Stomach (tissue), 4 donors: ENCODE measurements at regions not wholly inside any gene's neighbourhood (a gene's known extent, or its start where the extent isn't known, plus 50 kb on each side); places are given as distances from the start of the nearest gene placed in this dataset.

ENCODE experiments used
- EP300 ChIP-seq: sonication (generic); formaldehyde crosslinking; IDR thresholded peaks from one replicate; pipeline ENCODE4 v1.6.1; 2017; ENCODE audit warnings: antibody characterized with exemption
- POLR2A ChIP-seq, 4 donors: fragments of 450-650 bp; IDR thresholded peaks; one replicate each; pipeline ENCODE4 v1.6.1; 2016; ENCODE audit warnings: antibody characterized with exemption in 4 of 4, control low read depth in 2 of 4, mild to moderate bottlenecking in 1 of 4, moderate library complexity in 1 of 4
- POLR2AphosphoS5 ChIP-seq, 3 donors: sonication (generic); formaldehyde crosslinking; IDR thresholded peaks; one replicate each; pipeline ENCODE4 v1.6.1; 2016; ENCODE audit warnings: antibody characterized with exemption in 3 of 3
- TF ChIP-seq, protein P1 (sequence below), 7 experiments: fragments of 450-650 bp in 4 of 7; fragments of 200-600 bp in 3 of 7; sonication (generic) in 3 of 7; IDR thresholded peaks; one replicate each; pipeline ENCODE4 v1.5.1; 2016 to 2019; ENCODE audit warnings: antibody characterized with exemption in 7 of 7, control low read depth in 2 of 7, mild to moderate bottlenecking in 1 of 7

DNA sequence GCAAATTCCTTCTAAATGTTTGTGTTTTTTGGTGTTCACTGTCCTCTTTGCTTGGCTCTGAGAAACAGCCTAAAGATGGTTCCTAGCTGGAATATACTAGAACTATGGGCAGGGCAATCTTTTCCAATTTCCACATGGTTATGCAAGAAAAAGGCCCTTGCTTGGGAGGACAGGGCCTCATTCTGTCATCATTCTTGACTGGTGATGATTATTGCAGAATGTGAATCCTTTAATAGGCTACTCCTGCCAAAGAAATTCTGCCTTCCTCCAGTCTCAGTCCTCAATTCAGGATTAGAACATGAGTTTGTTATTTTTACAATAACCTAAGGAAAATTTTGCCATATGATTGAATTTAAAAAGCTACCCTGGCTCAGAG, 218.7 kb downstream of the HNMT start:
- TF ChIP-seq, protein P1, sequence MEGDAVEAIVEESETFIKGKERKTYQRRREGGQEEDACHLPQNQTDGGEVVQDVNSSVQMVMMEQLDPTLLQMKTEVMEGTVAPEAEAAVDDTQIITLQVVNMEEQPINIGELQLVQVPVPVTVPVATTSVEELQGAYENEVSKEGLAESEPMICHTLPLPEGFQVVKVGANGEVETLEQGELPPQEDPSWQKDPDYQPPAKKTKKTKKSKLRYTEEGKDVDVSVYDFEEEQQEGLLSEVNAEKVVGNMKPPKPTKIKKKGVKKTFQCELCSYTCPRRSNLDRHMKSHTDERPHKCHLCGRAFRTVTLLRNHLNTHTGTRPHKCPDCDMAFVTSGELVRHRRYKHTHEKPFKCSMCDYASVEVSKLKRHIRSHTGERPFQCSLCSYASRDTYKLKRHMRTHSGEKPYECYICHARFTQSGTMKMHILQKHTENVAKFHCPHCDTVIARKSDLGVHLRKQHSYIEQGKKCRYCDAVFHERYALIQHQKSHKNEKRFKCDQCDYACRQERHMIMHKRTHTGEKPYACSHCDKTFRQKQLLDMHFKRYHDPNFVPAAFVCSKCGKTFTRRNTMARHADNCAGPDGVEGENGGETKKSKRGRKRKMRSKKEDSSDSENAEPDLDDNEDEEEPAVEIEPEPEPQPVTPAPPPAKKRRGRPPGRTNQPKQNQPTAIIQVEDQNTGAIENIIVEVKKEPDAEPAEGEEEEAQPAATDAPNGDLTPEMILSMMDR (IDR thresholded peaks at IDR 0.05): no peak
- no peak for TF ChIP-seq EP300
- no peak for TF ChIP-seq POLR2AphosphoS5 (IDR thresholded peaks at IDR 0.05)
- no peak for TF ChIP-seq POLR2A (IDR thresholded peaks at IDR 0.05)
